Gastroesophageal sphincter (tissue), 4 donors: ENCODE measurements at regions not wholly inside any gene's neighbourhood (a gene's known extent, or its start where the extent isn't known, plus 50 kb on each side); places are given as distances from the start of the nearest gene placed in this dataset.

Experiments
- ATAC-seq: fragments of 150-250 bp; one replicate; pipeline ENCODE4 v1.9.1; 2016; ENCODE audit warnings: mild to moderate bottlenecking, moderate library complexity
- H3K27ac ChIP-seq, 4 donors: fragments of 200-600 bp; sonication (generic) in 3 of 4; 1 replicate in 3 of 4; 2 replicates in 1 of 4; pipeline ENCODE4 v1.5.1; 2016 to 2019
- H3K27me3 ChIP-seq: fragments of 200-600 bp; sonication (generic); one replicate; pipeline ENCODE4 v1.5.1; 2019
- H3K36me3 ChIP-seq, 2 donors: fragments of 200-600 bp; sonication (generic); one replicate each; pipeline ENCODE4 v1.5.1; 2019; ENCODE audit warnings: control low read depth in 1 of 2
- H3K4me1 ChIP-seq, 3 donors: fragments of 200-600 bp; sonication (generic); 1 replicate in 2 of 3; 2 replicates in 1 of 3; pipeline ENCODE4 v1.5.1; 2016 to 2019; ENCODE audit warnings: control low read depth in 2 of 3
- H3K4me3 ChIP-seq, 2 donors: fragments of 200-600 bp; sonication (generic); one replicate each; pipeline ENCODE4 v1.5.1; 2019; ENCODE audit warnings: mild to moderate bottlenecking in 1 of 2, moderate library complexity in 1 of 2
- H3K9me3 ChIP-seq, 3 donors: fragments of 200-600 bp; sonication (generic); one replicate each; pipeline ENCODE4 v1.5.1; 2017 to 2019; ENCODE audit warnings: control low read depth in 2 of 3
- EP300 ChIP-seq: sonication (generic); formaldehyde crosslinking; IDR thresholded peaks from one replicate; pipeline ENCODE4 v1.6.1; 2017; ENCODE audit warnings: antibody characterized with exemption, mild to moderate bottlenecking
- POLR2A ChIP-seq, 2 donors: fragments of 450-650 bp; IDR thresholded peaks; one replicate each; pipeline ENCODE4 v1.6.1; 2017; ENCODE audit warnings: antibody characterized with exemption in 2 of 2, mild to moderate bottlenecking in 2 of 2, moderate library complexity in 1 of 2
- POLR2AphosphoS5 ChIP-seq: sonication (generic); formaldehyde crosslinking; IDR thresholded peaks from one replicate; pipeline ENCODE4 v1.6.1; 2017; ENCODE audit warnings: antibody characterized with exemption
- WGBS, 2 donors: methylation state at CpG; one replicate each; pipeline ENCODE4 v1.1.5; 2018; ENCODE audit warnings: low coverage in 1 of 2; 5-methylcytosine and 5-hydroxymethylcytosine counted together
- TF ChIP-seq, protein P1 (sequence below), 4 experiments: fragments of 200-600 bp in 2 of 4; fragments of 450-650 bp in 2 of 4; sonication (generic) in 1 of 4; IDR thresholded peaks; one replicate each; pipeline ENCODE4 v1.5.1; 2017 to 2019; ENCODE audit warnings: antibody characterized with exemption in 4 of 4, mild to moderate bottlenecking in 2 of 4, moderate library complexity in 2 of 4

GRCh38 chr3:76199382-76199781 lies 414.0 kb upstream of the ZNF717 start:
- H3K4me1 ChIP-seq = no peaks in the 10 kb centered on the region
- H3K4me3 ChIP-seq = no peak overlapping the region
- no peak for TF ChIP-seq POLR2AphosphoS5
- TF ChIP-seq, protein P1, sequence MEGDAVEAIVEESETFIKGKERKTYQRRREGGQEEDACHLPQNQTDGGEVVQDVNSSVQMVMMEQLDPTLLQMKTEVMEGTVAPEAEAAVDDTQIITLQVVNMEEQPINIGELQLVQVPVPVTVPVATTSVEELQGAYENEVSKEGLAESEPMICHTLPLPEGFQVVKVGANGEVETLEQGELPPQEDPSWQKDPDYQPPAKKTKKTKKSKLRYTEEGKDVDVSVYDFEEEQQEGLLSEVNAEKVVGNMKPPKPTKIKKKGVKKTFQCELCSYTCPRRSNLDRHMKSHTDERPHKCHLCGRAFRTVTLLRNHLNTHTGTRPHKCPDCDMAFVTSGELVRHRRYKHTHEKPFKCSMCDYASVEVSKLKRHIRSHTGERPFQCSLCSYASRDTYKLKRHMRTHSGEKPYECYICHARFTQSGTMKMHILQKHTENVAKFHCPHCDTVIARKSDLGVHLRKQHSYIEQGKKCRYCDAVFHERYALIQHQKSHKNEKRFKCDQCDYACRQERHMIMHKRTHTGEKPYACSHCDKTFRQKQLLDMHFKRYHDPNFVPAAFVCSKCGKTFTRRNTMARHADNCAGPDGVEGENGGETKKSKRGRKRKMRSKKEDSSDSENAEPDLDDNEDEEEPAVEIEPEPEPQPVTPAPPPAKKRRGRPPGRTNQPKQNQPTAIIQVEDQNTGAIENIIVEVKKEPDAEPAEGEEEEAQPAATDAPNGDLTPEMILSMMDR (IDR thresholded peaks at IDR 0.05) = no peak
- no peak for TF ChIP-seq POLR2A (IDR thresholded peaks at IDR 0.05)
- no peak for TF ChIP-seq EP300
- no peak for ATAC-seq
- H3K27me3 ChIP-seq = no peaks in the 10 kb centered on the region
- H3K36me3 ChIP-seq = no peaks in the 10 kb centered on the region
- H3K27ac ChIP-seq = no peak overlapping the region
- WGBS, 2 donors = 71 to 74% methylated on average over 5 of the region's 5 CpGs
- H3K9me3 ChIP-seq = no peaks in the 10 kb centered on the region

GRCh38 chr3:76203578-76203977 lies 418.2 kb upstream of the ZNF717 start:
- Histone ChIP-seq H3K36me3 (no peaks in the 10 kb centered on the region), H3K4me1 (no peaks in the 10 kb centered on the region), H3K9me3 (no peaks in the 10 kb centered on the region), H3K27me3 (no peaks in the 10 kb centered on the region), H3K4me3 (no peak overlapping the region), H3K27ac (no peak overlapping the region)
- ATAC-seq = no peak
- TF ChIP-seq EP300 (no peak), POLR2A (IDR thresholded peaks at IDR 0.05) (no peak), POLR2AphosphoS5 (no peak)
- TF ChIP-seq, protein P1 (IDR thresholded peaks at IDR 0.05) = no peak
- 62 to 82% methylated on average over 8 to 12 of the region's 12 CpGs for WGBS, 2 donors

DNA sequence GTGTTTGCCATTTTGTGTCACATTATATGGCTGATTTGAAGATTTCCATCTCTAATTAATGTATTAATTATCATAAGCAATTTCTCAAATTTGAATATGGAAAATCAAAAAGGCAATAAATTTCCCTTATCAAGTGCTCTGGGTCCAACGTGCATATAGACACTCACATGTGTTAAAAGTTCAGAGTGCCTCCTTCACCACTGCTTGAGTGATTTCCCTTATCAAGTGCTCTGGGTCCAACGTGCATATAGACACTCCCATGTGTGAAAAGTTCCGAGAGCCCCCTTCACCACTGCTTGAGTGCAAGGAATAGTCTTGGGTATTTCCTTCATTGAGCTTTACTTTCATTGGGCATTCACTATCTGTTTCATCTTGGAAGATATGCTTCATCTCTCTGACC lies 421.0 kb upstream of the ZNF717 start:
- 32 to 71% methylated on average over 3 of the region's 3 CpGs for WGBS, 2 donors

DNA sequence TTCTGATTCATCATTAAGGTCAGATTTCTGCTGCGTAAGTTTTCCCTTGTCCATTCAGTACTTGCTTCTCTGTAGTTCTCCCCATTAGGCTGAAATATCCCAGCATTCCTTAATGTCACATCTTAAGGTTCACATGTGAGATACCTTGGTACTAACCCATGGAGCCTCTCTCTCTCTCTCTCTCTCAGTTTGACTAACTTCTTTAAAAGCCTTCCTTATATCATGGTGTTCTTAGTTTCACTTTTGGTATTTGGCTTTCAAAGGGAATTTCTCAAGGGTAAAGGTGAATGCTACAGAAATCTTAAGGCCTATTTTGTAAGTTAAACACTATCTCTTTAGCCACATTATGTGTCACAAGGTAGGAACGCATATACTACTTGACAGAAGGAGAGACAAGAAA lies 427.3 kb upstream of the ZNF717 start:
- WGBS, 2 donors = 89 to 92% methylated on average over 2 of the region's 2 CpGs

More for the DNA sequence above, 421.0 kb upstream of the ZNF717 start:
- no peaks in the 10 kb centered on the region for H3K36me3 ChIP-seq
- no peak overlapping the region for H3K4me3 ChIP-seq
- H3K9me3 ChIP-seq = no peaks in the 10 kb centered on the region
- no peaks in the 10 kb centered on the region for H3K27me3 ChIP-seq
- H3K4me1 ChIP-seq = no peaks in the 10 kb centered on the region
- TF ChIP-seq POLR2AphosphoS5 = no peak
- no peak for TF ChIP-seq POLR2A (IDR thresholded peaks at IDR 0.05)
- TF ChIP-seq, protein P1 (IDR thresholded peaks at IDR 0.05) = no peak
- TF ChIP-seq EP300 = no peak
- no peak overlapping the region for H3K27ac ChIP-seq
- ATAC-seq = no peak

GRCh38 chr3:76222201-76222600 lies 436.9 kb upstream of the ZNF717 start:
- Histone ChIP-seq H3K27me3 (no peaks in the 10 kb centered on the region), H3K9me3 (no peaks in the 10 kb centered on the region), H3K36me3 (no peaks in the 10 kb centered on the region), H3K4me1 (no peaks in the 10 kb centered on the region), H3K27ac (no peak overlapping the region), H3K4me3 (no peak overlapping the region)
- TF ChIP-seq POLR2AphosphoS5 = no peak
- TF ChIP-seq EP300 = no peak
- no peak for TF ChIP-seq POLR2A (IDR thresholded peaks at IDR 0.05)
- WGBS, 2 donors = 6 to 22% methylated on average over 2 of the region's 2 CpGs
- no peak for ATAC-seq

More for the DNA sequence above, 427.3 kb upstream of the ZNF717 start:
- Histone ChIP-seq H3K27ac (no peak overlapping the region), H3K36me3 (no peaks in the 10 kb centered on the region), H3K27me3 (no peaks in the 10 kb centered on the region), H3K4me3 (no peak overlapping the region), H3K9me3 (peaks cover 0 to 14% (median 0%) of the 10 kb centered on the region in 3 donors), H3K4me1 (no peaks in the 10 kb centered on the region)
- TF ChIP-seq, protein P1 (IDR thresholded peaks at IDR 0.05) = no peak
- TF ChIP-seq EP300 = no peak
- ATAC-seq = no peak

DNA sequence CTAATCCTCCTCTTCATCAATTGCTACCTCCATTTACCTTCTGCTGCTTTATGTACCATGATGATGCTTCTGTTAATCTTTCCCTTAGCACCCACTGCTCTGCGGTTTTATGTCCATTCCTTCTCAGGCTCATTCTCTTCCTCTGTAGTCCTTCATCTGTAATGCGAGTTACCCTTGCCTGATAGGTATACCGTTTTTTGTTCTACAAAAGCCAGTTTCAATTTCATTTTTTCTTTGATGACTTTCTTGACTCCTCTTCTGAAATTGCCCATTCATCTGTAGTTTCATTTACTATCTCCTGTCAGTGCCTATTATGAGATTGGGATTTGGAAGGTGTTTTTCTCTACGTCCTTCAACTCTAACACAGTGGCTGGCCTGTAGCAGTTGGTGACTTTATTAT lies 445.9 kb upstream of the ZNF717 start:
- H3K4me3 ChIP-seq = no peak overlapping the region
- 83 to 85% methylated on average over 4 of the region's 4 CpGs for WGBS, 2 donors
- H3K27ac ChIP-seq = no peak overlapping the region
- ATAC-seq = no peak
- no peaks in the 10 kb centered on the region for H3K9me3 ChIP-seq
- no peak for TF ChIP-seq POLR2A (IDR thresholded peaks at IDR 0.05)
- no peak for TF ChIP-seq POLR2AphosphoS5
- TF ChIP-seq EP300 = no peak
- TF ChIP-seq, protein P1 (IDR thresholded peaks at IDR 0.05) = no peak
- H3K36me3 ChIP-seq = no peaks in the 10 kb centered on the region
- H3K4me1 ChIP-seq = no peaks in the 10 kb centered on the region
- H3K27me3 ChIP-seq = no peaks in the 10 kb centered on the region
